GM13977 (cell line): ENCODE measurements at regions not wholly inside any gene's neighbourhood (a gene's known extent, or its start where the extent isn't known, plus 50 kb on each side); places are given as distances from the start of the nearest gene placed in this dataset.
"Not testable (repeated sequence)": the region's sequence is repeated elsewhere in the genome, so short reads cannot be mapped to it uniquely, and the experiment has no call there.

Experiments used
- DNase-seq: peaks from one replicate; pipeline ENCODE4 v3.0.0; 2012; ENCODE audit warnings: low spot score
- in situ Hi-C: fragments of 300-500 bp; cut with MboI; formaldehyde crosslinking; loops from one replicate; pipeline ENCODE4 v1.12.0; 2022; ENCODE audit warnings: low sequenced_read_pairs, low pct_unique_long_range_greater_than_20kb, mixed read lengths, inconsistent platforms; ENCODE audit not compliant: unreplicated experiment
- TF ChIP-seq, protein P1 (sequence below): IDR thresholded peaks from 2 replicates; pipeline ENCODE4 v1.5.1; 2012; ENCODE audit warnings: mild to moderate bottlenecking, control low read depth; ENCODE audit not compliant: insufficient read depth; ENCODE audit errors: extremely low read depth, missing control alignments

DNA sequence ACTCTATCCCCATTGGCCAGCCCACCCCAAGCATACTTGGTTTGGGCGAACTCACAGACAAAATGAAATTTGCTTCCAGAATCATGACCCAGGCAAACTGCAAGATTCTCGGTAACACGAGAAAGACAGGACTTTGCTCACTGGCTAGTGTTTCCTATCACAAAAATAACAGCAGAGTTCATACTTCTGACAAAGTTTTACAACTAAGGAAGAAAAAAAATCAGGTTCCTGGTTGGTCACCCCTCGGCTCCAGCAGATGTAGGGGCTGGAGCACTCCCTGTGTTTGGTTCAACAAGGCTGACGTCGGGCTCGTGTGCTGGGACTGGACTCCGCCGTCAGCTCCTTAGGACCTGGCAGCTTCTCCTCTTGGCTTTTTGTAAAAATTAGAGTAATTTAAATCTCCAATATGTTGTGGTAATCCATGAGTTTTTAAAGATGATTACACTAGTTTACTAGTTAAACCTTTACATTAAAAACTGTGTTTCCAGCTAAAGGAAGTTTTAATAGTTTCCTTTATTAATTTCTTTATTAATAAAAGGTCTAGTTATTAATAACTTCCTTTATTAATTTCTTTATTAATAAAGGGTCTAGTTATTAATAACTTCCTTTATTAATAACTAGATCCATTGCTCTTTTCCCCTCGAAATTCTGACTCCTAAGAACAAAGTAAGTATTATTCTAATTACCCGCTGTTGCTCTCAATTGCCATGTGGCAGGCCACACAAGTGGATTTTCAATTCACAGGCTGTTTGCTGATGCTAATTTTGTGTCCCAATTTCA, 115.6 kb upstream of the RNF32 start:
- DNase-seq, result no peak
- TF ChIP-seq, protein P1, sequence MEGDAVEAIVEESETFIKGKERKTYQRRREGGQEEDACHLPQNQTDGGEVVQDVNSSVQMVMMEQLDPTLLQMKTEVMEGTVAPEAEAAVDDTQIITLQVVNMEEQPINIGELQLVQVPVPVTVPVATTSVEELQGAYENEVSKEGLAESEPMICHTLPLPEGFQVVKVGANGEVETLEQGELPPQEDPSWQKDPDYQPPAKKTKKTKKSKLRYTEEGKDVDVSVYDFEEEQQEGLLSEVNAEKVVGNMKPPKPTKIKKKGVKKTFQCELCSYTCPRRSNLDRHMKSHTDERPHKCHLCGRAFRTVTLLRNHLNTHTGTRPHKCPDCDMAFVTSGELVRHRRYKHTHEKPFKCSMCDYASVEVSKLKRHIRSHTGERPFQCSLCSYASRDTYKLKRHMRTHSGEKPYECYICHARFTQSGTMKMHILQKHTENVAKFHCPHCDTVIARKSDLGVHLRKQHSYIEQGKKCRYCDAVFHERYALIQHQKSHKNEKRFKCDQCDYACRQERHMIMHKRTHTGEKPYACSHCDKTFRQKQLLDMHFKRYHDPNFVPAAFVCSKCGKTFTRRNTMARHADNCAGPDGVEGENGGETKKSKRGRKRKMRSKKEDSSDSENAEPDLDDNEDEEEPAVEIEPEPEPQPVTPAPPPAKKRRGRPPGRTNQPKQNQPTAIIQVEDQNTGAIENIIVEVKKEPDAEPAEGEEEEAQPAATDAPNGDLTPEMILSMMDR, result no peak
- in situ Hi-C loops, result no loop called here

DNA sequence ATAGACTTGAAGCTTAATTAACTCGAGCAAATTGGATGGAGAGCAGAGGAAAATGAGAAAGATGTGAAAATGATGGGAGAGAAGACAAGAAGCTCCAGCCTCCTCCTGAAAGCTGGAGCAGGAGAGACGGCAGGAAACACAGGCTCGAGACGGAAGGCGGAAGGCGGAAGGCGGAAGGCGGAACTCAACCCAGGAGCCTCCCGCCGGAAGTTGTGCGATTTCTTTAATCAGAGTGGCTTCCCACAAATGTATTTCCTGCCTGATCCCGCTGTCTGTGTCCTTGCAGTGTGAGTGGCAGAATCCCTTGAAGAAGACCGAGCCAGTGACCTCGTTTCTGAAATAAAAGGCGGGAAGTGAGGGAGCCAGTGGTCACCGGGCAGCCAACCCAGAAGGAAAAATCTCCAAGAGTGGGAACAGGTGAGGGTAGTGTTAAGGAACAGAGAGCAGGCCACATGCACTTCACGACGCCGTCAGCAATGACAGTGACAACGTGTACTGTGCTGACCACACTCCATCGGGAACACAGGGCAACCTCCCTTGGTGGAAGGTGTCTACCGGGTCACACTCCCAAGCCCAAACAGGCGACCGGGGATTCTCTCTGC, 117.0 kb upstream of the RNF32 start:
- in situ Hi-C loops, result no loop called here
- DNase-seq, result no peak
- TF ChIP-seq, protein P1, result no peak

DNA sequence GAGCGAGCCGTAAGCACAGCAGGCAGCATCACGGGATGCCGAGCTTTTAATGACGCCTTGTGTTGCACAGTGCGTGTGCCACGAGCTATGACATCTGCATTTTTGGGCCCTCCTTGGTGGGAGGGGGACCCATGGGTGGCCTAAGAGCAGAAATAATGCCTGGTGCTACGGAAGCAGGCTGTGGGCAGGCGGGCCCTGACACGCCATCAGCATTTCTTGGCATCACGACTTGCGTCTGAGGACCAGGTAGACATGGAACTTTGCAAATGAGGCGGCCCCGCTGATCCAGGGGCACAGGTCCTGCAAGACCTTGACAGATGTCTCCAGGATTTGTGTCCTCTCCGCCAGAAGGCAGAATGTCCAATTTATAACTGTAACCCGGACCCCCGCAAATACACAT, 117.8 kb upstream of the RNF32 start:
- TF ChIP-seq, protein P1, result no peak
- in situ Hi-C loops, result no loop called here
- no peak for DNase-seq

DNA sequence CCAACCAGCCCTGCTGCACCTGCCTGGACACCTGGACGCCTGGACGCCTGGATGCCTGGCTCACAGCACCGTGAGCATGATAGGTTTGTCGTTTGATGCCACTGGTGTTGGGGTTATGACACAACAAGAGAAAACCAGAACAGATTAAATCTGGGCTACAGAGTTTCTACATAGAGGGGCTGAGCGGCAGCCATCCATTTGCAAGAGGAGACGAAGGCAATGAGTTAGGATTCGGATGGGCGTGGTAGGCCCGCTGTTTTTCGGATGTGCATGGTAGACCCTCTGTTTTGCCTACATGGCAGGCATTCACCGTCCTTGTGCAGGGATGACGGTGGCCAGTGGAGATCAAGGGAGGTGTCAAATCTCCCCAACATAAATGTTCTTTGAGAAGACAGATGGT, 121.5 kb upstream of the RNF32 start:
- TF ChIP-seq, protein P1, result no peak
- DNase-seq, result no peak
- in situ Hi-C loops, result no loop called here

DNA sequence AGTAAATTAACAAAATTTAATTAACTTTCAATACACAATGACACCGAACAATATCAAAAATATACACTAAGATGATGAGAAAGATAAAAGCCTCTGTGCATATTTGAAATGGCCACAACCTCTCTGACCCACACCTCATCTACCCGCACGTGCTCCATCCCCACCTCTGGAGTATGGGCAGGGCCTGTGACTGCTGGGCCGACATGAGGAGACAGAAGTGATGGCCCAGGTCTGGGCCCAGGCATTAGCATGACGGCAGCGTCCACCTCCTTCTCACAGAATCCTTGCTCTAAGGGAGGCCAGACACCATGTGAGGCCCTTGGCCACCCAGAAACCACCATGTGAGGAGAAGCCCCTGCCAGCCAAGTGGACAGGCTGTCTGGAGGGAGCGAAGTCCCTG, 122.1 kb upstream of the RNF32 start:
- in situ Hi-C loops, result no loop called here
- DNase-seq, result no peak
- TF ChIP-seq, protein P1, result no peak

DNA sequence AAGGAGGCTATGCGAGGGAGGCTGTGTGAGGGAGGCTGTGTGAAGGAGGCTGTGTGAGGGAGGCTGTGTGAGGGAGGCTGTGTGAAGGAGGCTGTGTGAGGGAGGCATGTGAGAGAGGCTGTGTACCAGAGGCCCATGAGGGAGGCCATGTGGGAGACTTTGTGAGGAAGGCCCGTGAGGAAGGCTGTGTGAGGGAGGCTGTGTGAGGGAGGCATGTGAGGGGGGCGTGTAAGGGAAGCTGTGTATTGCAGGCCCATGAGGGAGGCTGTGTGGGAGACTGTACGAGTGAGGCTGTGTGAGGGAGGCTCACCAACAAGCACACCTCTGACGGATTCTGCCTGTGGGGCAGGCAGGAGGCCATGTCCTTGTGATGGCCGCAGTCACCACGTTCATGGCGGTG, 122.7 kb upstream of the RNF32 start:
- in situ Hi-C loops, DNase-seq: not testable (repeated sequence)

DNA sequence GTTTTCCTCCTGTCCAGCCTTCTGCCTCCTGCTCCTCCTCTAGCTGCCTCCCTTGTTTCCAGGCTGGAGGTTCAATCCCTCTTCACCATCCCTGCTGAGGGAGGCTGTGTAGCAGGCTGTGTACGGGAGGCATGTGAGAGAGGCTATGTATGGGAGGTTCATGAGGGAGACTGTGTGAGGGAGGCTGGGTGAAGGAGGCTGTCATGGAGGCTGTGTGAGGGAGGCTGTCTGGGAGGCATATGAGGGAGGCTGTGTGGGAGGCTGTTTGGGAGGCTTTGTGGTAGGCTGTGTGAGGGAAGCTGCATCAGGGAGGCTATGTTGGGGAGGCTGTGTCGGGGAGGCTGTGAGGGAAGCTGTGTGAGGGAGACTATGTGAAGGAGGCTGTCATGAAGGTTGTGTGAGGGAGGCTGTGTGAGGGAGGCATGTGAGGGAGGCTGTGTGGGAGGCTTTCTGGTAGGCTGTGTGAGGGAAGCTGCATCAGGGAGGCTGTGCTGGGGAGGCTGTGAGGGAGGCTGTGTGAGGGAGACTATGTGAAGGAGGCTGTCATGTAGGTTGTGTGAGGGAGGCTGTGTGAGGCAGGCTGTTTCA, 123.7 kb upstream of the RNF32 start:
- no peak for DNase-seq
- in situ Hi-C loops, result no loop called here
- TF ChIP-seq, protein P1, result no peak
